Endothelial cell of umbilical vein (primary cell): ENCODE measurements at regions not wholly inside any gene's neighbourhood (a gene's known extent, or its start where the extent isn't known, plus 50 kb on each side); places are given as distances from the start of the nearest gene placed in this dataset.

Experiments used
- BruUV-seq: library from RNA; stranded (reverse); fragments of 400-500 nt; replicated peaks from 2 replicates; lab custom pipeline; 2021; lab: Mats Ljungman, UMichigan
- CTCF ChIA-PET: fragments of 300-600, 350-600 bp; sonication (Branson Sonifier 250); formaldehyde crosslinking; loops from one replicate; lab custom pipeline; 2021; ENCODE audit warnings: antibody characterized with exemption, inconsistent platforms; lab: Charles Lee
- POLR2A ChIA-PET: fragments of 300-600, 350-600 bp; sonication (Branson Sonifier 250); formaldehyde crosslinking; loops from one replicate; lab custom pipeline; 2021; ENCODE audit warnings: antibody characterized with exemption, inconsistent platforms; lab: Charles Lee
- DNase-seq: peaks from one replicate; pipeline ENCODE4 v3.0.0-alpha.2; 2011; ENCODE audit warnings: low read depth, low spot score
- FAIRE-seq: peaks from 2 replicates; lab custom pipeline; 2011; peaks lifted over from hg19 to GRCh38; lab: Jason Lieb, UNC
- H2AFZ ChIP-seq: 2 replicates; pipeline ENCODE4 v1.6.0; 2012; ENCODE audit warnings: low read depth, low read length, control low read depth, inconsistent platforms
- H3K27ac ChIP-seq: 2 replicates; pipeline ENCODE4 v1.5.1; 2011; ENCODE audit warnings: low read depth, mild to moderate bottlenecking, control low read depth, low read length, moderate library complexity; ENCODE audit not compliant: insufficient read depth
- H3K27me3 ChIP-seq, 2 experiments: 2 replicates each; pipeline versions ENCODE4 v1.6.0 to v1.6.1; 2011; ENCODE audit warnings: low read length in 2 of 2, mixed read lengths in 1 of 2; ENCODE audit not compliant: control insufficient read depth in 2 of 2, insufficient read depth in 2 of 2
- H3K36me3 ChIP-seq, 2 experiments: 2 replicates in 1 of 2; 3 replicates in 1 of 2; pipeline ENCODE4 v1.5.1; 2011; ENCODE audit warnings: low read length in 2 of 2, mild to moderate bottlenecking in 1 of 2, moderate library complexity in 1 of 2; ENCODE audit not compliant: control insufficient read depth in 2 of 2, insufficient read depth in 2 of 2; ENCODE audit errors: extremely low read depth in 1 of 2
- H3K4me1 ChIP-seq: 3 replicates; pipeline ENCODE4 v1.5.1; 2011; ENCODE audit warnings: mild to moderate bottlenecking, low read length; ENCODE audit not compliant: control insufficient read depth, insufficient read depth; ENCODE audit errors: extremely low read depth
- H3K4me2 ChIP-seq: 2 replicates; pipeline ENCODE4 v1.6.1; 2011; ENCODE audit warnings: low read length, control low read depth, mixed read lengths; ENCODE audit not compliant: insufficient read depth
- H3K4me3 ChIP-seq, 3 experiments: fragments of 200-600 bp in 1 of 3; sonication (generic), shearing (Covaris generic) in 1 of 3; replicated peaks in 1 of 3; 2 replicates each; pipeline ENCODE4 v1.5.1; 2011 to 2016; ENCODE audit warnings: control low read depth in 3 of 3, low read length in 3 of 3, mild to moderate bottlenecking in 2 of 3, inconsistent platforms in 1 of 3, low read depth in 1 of 3, moderate library complexity in 1 of 3; ENCODE audit not compliant: insufficient read depth in 1 of 3
- H3K79me2 ChIP-seq: 2 replicates; pipeline ENCODE4 v1.6.0; 2012; ENCODE audit warnings: low read length, inconsistent platforms; ENCODE audit not compliant: control insufficient read depth, insufficient read depth
- H3K9ac ChIP-seq: replicated peaks from 2 replicates; pipeline ENCODE3; 2011; ENCODE audit warnings: low read length, control low read depth; ENCODE audit not compliant: insufficient read depth; ENCODE audit errors: extremely low read depth
- H3K9me1 ChIP-seq: replicated peaks from 3 replicates; pipeline ENCODE4 v1.6.0; 2011; ENCODE audit warnings: mild to moderate bottlenecking, low read length; ENCODE audit not compliant: control insufficient read depth, insufficient read depth; ENCODE audit errors: extremely low read depth
- H3K9me3 ChIP-seq: replicated peaks from 2 replicates; pipeline ENCODE4 v1.5.1; 2012; ENCODE audit warnings: low read length, inconsistent platforms; ENCODE audit not compliant: control insufficient read depth, insufficient read depth
- H4K20me1 ChIP-seq: replicated peaks from 2 replicates; pipeline ENCODE3; 2011; ENCODE audit warnings: mild to moderate bottlenecking, low read length; ENCODE audit not compliant: control insufficient read depth, insufficient read depth; ENCODE audit errors: extremely low read depth
- EZH2 ChIP-seq: IDR thresholded peaks from 2 replicates; pipeline ENCODE4 v1.6.1; 2012; ENCODE audit warnings: borderline replicate concordance, low read depth, mild to moderate bottlenecking, moderate library complexity, low read length, inconsistent platforms; ENCODE audit not compliant: severe bottlenecking
- GATA2 ChIP-seq: IDR thresholded peaks from 2 replicates; pipeline ENCODE4 v1.7.0; 2011; ENCODE audit warnings: low read depth, mild to moderate bottlenecking, moderate library complexity, mixed read lengths, low read length; ENCODE audit not compliant: insufficient read length, insufficient read depth
- JUN ChIP-seq: IDR thresholded peaks from 2 replicates; pipeline ENCODE4 v1.6.1; 2011; ENCODE audit warnings: borderline replicate concordance, low read depth; ENCODE audit not compliant: insufficient read length, insufficient read depth
- MAX ChIP-seq: IDR thresholded peaks from 2 replicates; pipeline ENCODE4 v1.6.1; 2011; ENCODE audit not compliant: insufficient read depth, insufficient read length
- MYC ChIP-seq: IDR thresholded peaks from one replicate; pipeline ENCODE4 v1.6.1; 2011; ENCODE audit warnings: mild to moderate bottlenecking, low read depth, low read length
- dilution Hi-C: fragments of 300-500 bp; cut with MboI; formaldehyde crosslinking; loops from one replicate; pipeline ENCODE4 v1.15.0; 2019; ENCODE audit warnings: low sequenced_read_pairs; ENCODE audit not compliant: extremely low pct_ligation_motif_present
- intact Hi-C: fragments of 100-400 bp; cut with micrococcal nuclease; formaldehyde crosslinking; loops from one replicate; pipeline ENCODE4 v1.10.0; 2022

DNA sequence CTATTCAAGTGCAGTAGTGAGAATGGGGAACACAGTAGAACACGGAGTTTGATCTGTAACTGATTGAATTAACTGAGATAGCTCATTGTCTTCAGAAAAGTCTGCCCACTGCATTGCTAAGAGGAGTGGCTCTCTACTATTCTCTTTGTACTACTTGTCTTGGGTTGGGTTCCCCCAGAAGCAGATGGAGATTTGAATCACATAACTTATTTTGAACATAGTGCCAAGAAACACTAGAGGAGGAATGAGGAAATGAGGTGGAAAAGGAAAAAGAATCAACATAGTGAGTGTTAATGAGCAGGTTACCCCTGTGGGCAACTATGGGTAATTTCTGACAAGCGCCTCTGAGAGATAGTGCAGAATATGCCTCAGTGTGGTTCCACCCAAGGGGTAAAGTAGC lies 362.7 kb downstream of the STIM2 start:
- Histone ChIP-seq H3K36me3 (no peaks in the 10 kb centered on the region), H3K27me3 (no peaks in the 10 kb centered on the region), H3K4me3 (no peak overlapping the region), H3K9me3 (no peaks in the 10 kb centered on the region), H3K4me2 (no peak overlapping the region), H3K4me1 (no peaks in the 10 kb centered on the region), H3K9ac (no peak overlapping the region), H4K20me1 (no peaks in the 10 kb centered on the region), H3K9me1 (no peaks in the 10 kb centered on the region), H2AFZ (no peak overlapping the region), H3K79me2 (no peaks in the 10 kb centered on the region), H3K27ac (no peak overlapping the region)
- TF ChIP-seq EZH2 (no peak), JUN (no peak)
- dilution Hi-C loops (no loop called here), intact Hi-C loops (no loop called here)
- CTCF ChIA-PET, result no interaction called here
- POLR2A ChIA-PET, result no interaction called here
- no peak for FAIRE-seq
- no peak for DNase-seq
- BruUV-seq, result no TSS peak

- dilution Hi-C loops (no loop called here), intact Hi-C loops (no loop called here)
- Histone ChIP-seq H3K36me3 (no peaks in the 10 kb centered on the region), H3K9me1 (no peaks in the 10 kb centered on the region), H3K9me3 (peaks cover 4% of the 10 kb centered on the region), H3K27me3 (no peaks in the 10 kb centered on the region), H3K27ac (no peak overlapping the region), H3K79me2 (no peaks in the 10 kb centered on the region), H2AFZ (no peak overlapping the region), H3K4me3 (no peak overlapping the region), H3K4me1 (no peaks in the 10 kb centered on the region), H4K20me1 (no peaks in the 10 kb centered on the region), H3K4me2 (no peak overlapping the region), H3K9ac (no peak overlapping the region)
- no peak for DNase-seq
- CTCF ChIA-PET, result no interaction called here
- no TSS peak for BruUV-seq
- no peak for TF ChIP-seq MYC
- no peak for TF ChIP-seq GATA2
- TF ChIP-seq MAX, result no peak
- POLR2A ChIA-PET, result interaction anchor here (0.7 kb wide), 1 partner anchor 193 kb away, joined by 4 read pairs; no protein-coding TSS in a partner anchor
- FAIRE-seq, result no peak
Measured at GRCh38 chr4:27233531-27233930, 372.9 kb downstream of the STIM2 start.
